ENCODE measurements at regions not wholly inside any gene's neighbourhood (a gene's known extent, or its start where the extent isn't known, plus 50 kb on each side); places are given as distances from the start of the nearest gene placed in this dataset.

- Histone ChIP-seq H3K4me1 (ENCODE audit: insufficient read depth, poor library complexity, severe bottlenecking) (no peaks in the 10 kb centered on the region), H3K9me3 (ENCODE audit: severe bottlenecking) (no peaks in the 10 kb centered on the region), H3K27ac (ENCODE audit: poor library complexity, severe bottlenecking) (no peak overlapping the region), H3K27me3 (ENCODE audit: insufficient read depth, poor library complexity, severe bottlenecking) (no peaks in the 10 kb centered on the region), H3K36me3 (ENCODE audit: low read depth) (no peaks in the 10 kb centered on the region), H3K4me3 (ENCODE audit: severe bottlenecking) (no peak overlapping the region)
- TF ChIP-seq CTCF (IDR thresholded peaks at IDR 0.05; ENCODE audit: poor library complexity, severe bottlenecking), result no peak
- ATAC-seq (ENCODE audit: low read depth) (no peak), DNase-seq (ENCODE audit: low spot score) (no peak)
Observed at GRCh38 chr4:12979797-12980196, 504.3 kb downstream of the RAB28 start.

GRCh38 chr4:12978310-12978709 is 505.8 kb downstream of the RAB28 start:
- Histone ChIP-seq H3K27me3 (ENCODE audit: insufficient read depth, poor library complexity, severe bottlenecking) (no peaks in the 10 kb centered on the region), H3K9me3 (ENCODE audit: severe bottlenecking) (no peaks in the 10 kb centered on the region), H3K36me3 (ENCODE audit: low read depth) (no peaks in the 10 kb centered on the region), H3K4me3 (ENCODE audit: severe bottlenecking) (no peak overlapping the region), H3K4me1 (ENCODE audit: insufficient read depth, poor library complexity, severe bottlenecking) (no peaks in the 10 kb centered on the region), H3K27ac (ENCODE audit: poor library complexity, severe bottlenecking) (no peak overlapping the region)
- no peak for TF ChIP-seq CTCF (IDR thresholded peaks at IDR 0.05; ENCODE audit: poor library complexity, severe bottlenecking)
- no peak for ATAC-seq (ENCODE audit: low read depth)
- DNase-seq (ENCODE audit: low spot score), result no peak

- no peak for TF ChIP-seq CTCF (IDR thresholded peaks at IDR 0.05; ENCODE audit: poor library complexity, severe bottlenecking)
- ATAC-seq (ENCODE audit: low read depth) (no peak), DNase-seq (ENCODE audit: low spot score) (no peak)
- Histone ChIP-seq H3K9me3 (ENCODE audit: severe bottlenecking) (no peaks in the 10 kb centered on the region), H3K4me3 (ENCODE audit: severe bottlenecking) (no peak overlapping the region), H3K4me1 (ENCODE audit: insufficient read depth, poor library complexity, severe bottlenecking) (no peaks in the 10 kb centered on the region), H3K27ac (ENCODE audit: poor library complexity, severe bottlenecking) (no peak overlapping the region), H3K36me3 (ENCODE audit: low read depth) (no peaks in the 10 kb centered on the region), H3K27me3 (ENCODE audit: insufficient read depth, poor library complexity, severe bottlenecking) (no peaks in the 10 kb centered on the region)
Observed at GRCh38 chr4:12975511-12975910, 508.6 kb downstream of the RAB28 start.

GRCh38 chr4:12973522-12973921 is 510.6 kb downstream of the RAB28 start:
- Histone ChIP-seq H3K27ac (ENCODE audit: poor library complexity, severe bottlenecking) (no peak overlapping the region), H3K4me3 (ENCODE audit: severe bottlenecking) (no peak overlapping the region), H3K36me3 (ENCODE audit: low read depth) (no peaks in the 10 kb centered on the region), H3K4me1 (ENCODE audit: insufficient read depth, poor library complexity, severe bottlenecking) (no peaks in the 10 kb centered on the region), H3K9me3 (ENCODE audit: severe bottlenecking) (no peaks in the 10 kb centered on the region), H3K27me3 (ENCODE audit: insufficient read depth, poor library complexity, severe bottlenecking) (no peaks in the 10 kb centered on the region)
- no peak for TF ChIP-seq CTCF (IDR thresholded peaks at IDR 0.05; ENCODE audit: poor library complexity, severe bottlenecking)
- DNase-seq (ENCODE audit: low spot score) (no peak), ATAC-seq (ENCODE audit: low read depth) (no peak)

GRCh38 chr4:12968345-12968744 is 515.8 kb downstream of the RAB28 start:
- TF ChIP-seq CTCF (IDR thresholded peaks at IDR 0.05; ENCODE audit: poor library complexity, severe bottlenecking), result no peak

More at GRCh38 chr4:12968345-12968744, 515.8 kb downstream of the RAB28 start:
- Histone ChIP-seq H3K4me1 (ENCODE audit: insufficient read depth, poor library complexity, severe bottlenecking) (no peaks in the 10 kb centered on the region), H3K27ac (ENCODE audit: poor library complexity, severe bottlenecking) (no peak overlapping the region), H3K36me3 (ENCODE audit: low read depth) (no peaks in the 10 kb centered on the region), H3K4me3 (ENCODE audit: severe bottlenecking) (no peak overlapping the region), H3K27me3 (ENCODE audit: insufficient read depth, poor library complexity, severe bottlenecking) (no peaks in the 10 kb centered on the region), H3K9me3 (ENCODE audit: severe bottlenecking) (no peaks in the 10 kb centered on the region)
- ATAC-seq (ENCODE audit: low read depth), result no peak
- DNase-seq (ENCODE audit: low spot score), result no peak

Measured in RWPE2 (cell line).